ENCODE measurements at regions not wholly inside any gene's neighbourhood (a gene's known extent, or its start where the extent isn't known, plus 50 kb on each side); places are given as distances from the start of the nearest gene placed in this dataset.

DNA sequence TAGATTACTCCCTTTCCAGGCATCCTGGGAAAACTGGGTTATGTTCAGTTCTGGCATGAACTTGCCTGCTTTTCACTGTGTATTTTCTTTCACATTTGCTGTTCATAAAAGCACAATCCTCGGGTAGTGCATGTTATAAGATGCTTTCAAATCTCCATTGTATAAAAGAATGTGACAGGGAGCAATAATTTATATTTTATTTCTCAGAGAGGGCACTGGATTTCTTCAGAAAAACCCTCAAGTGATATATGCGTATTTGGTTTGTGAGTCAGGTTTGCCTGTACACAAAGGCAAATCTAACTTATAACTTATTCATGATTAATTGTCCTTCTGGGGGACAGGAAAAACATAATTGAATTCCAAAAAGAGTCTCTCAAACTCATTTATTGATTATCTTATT lies 440.7 kb upstream of the MMADHC start:
- H3K36me3 ChIP-seq, result no peaks in the 10 kb centered on the region
- peaks cover 0 to 8% of the 10 kb centered on the region in 2 donors for H3K4me1 ChIP-seq (ENCODE audit: control insufficient read depth in 1 of 2, low read depth in 2 of 2)
- H3K4me3 ChIP-seq, result no peak overlapping the region
- TF ChIP-seq CTCF (IDR thresholded peaks at IDR 0.05), result no peak
- no peaks in the 10 kb centered on the region for H3K27me3 ChIP-seq (replicated peaks; ENCODE audit: insufficient read depth)
- H3K9me3 ChIP-seq, result no peaks in the 10 kb centered on the region
- no peak for DNase-seq (ENCODE audit: low spot score)
- no peak for ATAC-seq (ENCODE audit: insufficient number of reproducible peaks, low FRiP score, low read depth)
- no peak overlapping the region for H3K27ac ChIP-seq

DNA sequence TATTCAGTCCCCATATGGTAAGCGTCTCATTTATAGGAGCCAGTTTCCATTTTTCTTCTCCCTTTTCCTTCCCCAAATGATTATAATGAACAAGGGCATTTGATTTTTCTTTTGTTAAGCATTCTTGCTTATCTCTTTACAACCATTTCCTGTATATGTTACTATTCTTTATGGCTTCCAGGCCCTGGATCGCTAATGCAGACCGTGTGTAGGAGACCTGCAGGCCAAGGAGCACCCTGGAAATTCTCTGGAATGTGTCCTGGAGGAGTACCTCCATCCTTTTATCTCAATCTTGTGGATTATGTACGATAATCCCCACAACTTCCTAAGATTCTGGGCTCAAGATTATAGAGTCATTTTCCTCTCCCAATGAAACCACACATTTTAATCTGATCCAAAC lies 439.6 kb upstream of the MMADHC start:
- Histone ChIP-seq H3K27ac (no peak overlapping the region), H3K4me1 (ENCODE audit: control insufficient read depth in 1 of 2, low read depth in 2 of 2) (peaks cover 0 to 8% of the 10 kb centered on the region in 2 donors), H3K9me3 (no peaks in the 10 kb centered on the region), H3K4me3 (no peak overlapping the region), H3K36me3 (no peaks in the 10 kb centered on the region), H3K27me3 (replicated peaks; ENCODE audit: insufficient read depth) (no peaks in the 10 kb centered on the region)
- ATAC-seq (ENCODE audit: insufficient number of reproducible peaks, low FRiP score, low read depth), result no peak
- no peak for TF ChIP-seq CTCF (IDR thresholded peaks at IDR 0.05)
- DNase-seq (ENCODE audit: low spot score), result no peak

DNA sequence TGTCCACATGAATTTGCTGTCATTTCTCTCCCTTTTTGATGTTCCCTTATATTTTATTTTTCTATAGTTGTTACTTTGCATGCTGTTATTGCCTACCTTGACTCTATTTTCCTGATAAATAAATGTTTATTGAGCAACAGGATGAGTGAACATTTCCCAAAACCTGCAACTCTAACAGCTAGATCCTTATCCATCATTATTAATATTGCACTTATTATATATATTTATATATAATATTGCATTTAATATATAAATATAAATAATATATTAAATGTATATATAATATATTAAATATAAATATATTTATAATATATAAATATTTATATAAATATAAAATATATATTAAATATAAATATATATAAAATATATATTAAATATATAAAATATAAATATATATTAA lies 436.1 kb upstream of the MMADHC start:
- Histone ChIP-seq H3K4me3 (no peak overlapping the region), H3K27ac (no peak overlapping the region), H3K36me3 (no peaks in the 10 kb centered on the region), H3K27me3 (replicated peaks; ENCODE audit: insufficient read depth) (no peaks in the 10 kb centered on the region), H3K9me3 (no peaks in the 10 kb centered on the region), H3K4me1 (ENCODE audit: control insufficient read depth in 1 of 2, low read depth in 2 of 2) (no peaks in the 10 kb centered on the region)
- no peak for ATAC-seq (ENCODE audit: insufficient number of reproducible peaks, low FRiP score, low read depth)
- no peak for DNase-seq (ENCODE audit: low spot score)
- no peak for TF ChIP-seq CTCF (IDR thresholded peaks at IDR 0.05)

- DNase-seq (ENCODE audit: low spot score) (no peak), ATAC-seq (ENCODE audit: insufficient number of reproducible peaks, low FRiP score, low read depth) (no peak)
- no peak overlapping the region for H3K4me3 ChIP-seq
- H3K4me1 ChIP-seq (ENCODE audit: control insufficient read depth in 1 of 2, low read depth in 2 of 2), result no peaks in the 10 kb centered on the region
- TF ChIP-seq CTCF (IDR thresholded peaks at IDR 0.05), result no peak
- no peaks in the 10 kb centered on the region for H3K36me3 ChIP-seq
- no peaks in the 10 kb centered on the region for H3K27me3 ChIP-seq (replicated peaks; ENCODE audit: insufficient read depth)
- no peaks in the 10 kb centered on the region for H3K9me3 ChIP-seq
- H3K27ac ChIP-seq, result no peak overlapping the region
These were observed 435.5 kb upstream of the MMADHC start for GRCh38 chr2:150023044-150023443.

GRCh38 chr2:150020937-150021673 lies 433.5 kb upstream of the MMADHC start:
- no peak for TF ChIP-seq CTCF (IDR thresholded peaks at IDR 0.05)
- Histone ChIP-seq H3K27ac (no peak overlapping the region), H3K9me3 (no peaks in the 10 kb centered on the region), H3K4me1 (ENCODE audit: control insufficient read depth in 1 of 2, low read depth in 2 of 2) (no peaks in the 10 kb centered on the region), H3K4me3 (no peak overlapping the region), H3K36me3 (no peaks in the 10 kb centered on the region), H3K27me3 (replicated peaks; ENCODE audit: insufficient read depth) (no peaks in the 10 kb centered on the region)
- no peak for DNase-seq (ENCODE audit: low spot score)
- ATAC-seq (ENCODE audit: insufficient number of reproducible peaks, low FRiP score, low read depth), result no peak

Data from thoracic aorta (tissue), 2 donors.